GM23248 (cell line): ENCODE measurements at regions not wholly inside any gene's neighbourhood (a gene's known extent, or its start where the extent isn't known, plus 50 kb on each side); places are given as distances from the start of the nearest gene placed in this dataset.

Source experiments
- EZH2 ChIP-seq: fragments of 200-600 bp; sonication (generic); IDR thresholded peaks from 2 replicates; pipeline ENCODE4 v1.6.1; 2018; ENCODE audit warnings: antibody characterized with exemption, mild to moderate bottlenecking; ENCODE audit not compliant: insufficient read depth, poor library complexity, severe bottlenecking
- EZH2phosphoT487 ChIP-seq: fragments of 200-600 bp; sonication (generic); IDR thresholded peaks from 2 replicates; pipeline ENCODE4 v1.6.1; 2018; ENCODE audit warnings: antibody characterized with exemption, moderate library complexity, mild to moderate bottlenecking, low read depth; ENCODE audit not compliant: insufficient read depth

DNA sequence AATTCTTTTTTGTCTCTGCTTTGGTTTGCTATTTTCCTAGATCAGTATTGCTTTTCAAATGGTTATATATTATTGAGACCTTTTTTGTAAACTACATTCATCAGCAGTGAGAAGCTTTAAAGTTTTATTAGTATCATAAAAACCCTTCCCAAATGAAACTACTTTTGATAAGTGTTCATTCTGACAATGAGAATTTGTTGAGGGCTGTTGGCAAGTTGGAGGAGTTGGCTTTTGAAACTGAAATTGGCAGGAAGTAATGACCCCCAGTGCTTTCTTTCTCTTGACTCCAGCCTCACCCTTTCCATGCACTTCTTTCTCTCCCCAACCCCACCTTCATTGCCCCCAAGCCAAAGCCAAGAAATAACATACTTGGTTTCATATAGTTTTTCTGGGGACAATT, 113.8 kb downstream of the ZIC5 start:
- TF ChIP-seq EZH2 (no peak), EZH2phosphoT487 (no peak)
